Stomach (tissue), 4 donors: ENCODE measurements at regions not wholly inside any gene's neighbourhood (a gene's known extent, or its start where the extent isn't known, plus 50 kb on each side); places are given as distances from the start of the nearest gene placed in this dataset.

ENCODE experiments used
- CTCF ChIP-seq, 7 experiments: fragments of 450-650 bp in 4 of 7; fragments of 200-600 bp in 3 of 7; sonication (generic) in 3 of 7; IDR thresholded peaks; one replicate each; pipeline ENCODE4 v1.5.1; 2016 to 2019; ENCODE audit warnings: antibody characterized with exemption in 7 of 7, control low read depth in 2 of 7, mild to moderate bottlenecking in 1 of 7
- EP300 ChIP-seq: sonication (generic); formaldehyde crosslinking; IDR thresholded peaks from one replicate; pipeline ENCODE4 v1.6.1; 2017; ENCODE audit warnings: antibody characterized with exemption
- POLR2A ChIP-seq, 4 donors: fragments of 450-650 bp; IDR thresholded peaks; one replicate each; pipeline ENCODE4 v1.6.1; 2016; ENCODE audit warnings: antibody characterized with exemption in 4 of 4, control low read depth in 2 of 4, mild to moderate bottlenecking in 1 of 4, moderate library complexity in 1 of 4

DNA sequence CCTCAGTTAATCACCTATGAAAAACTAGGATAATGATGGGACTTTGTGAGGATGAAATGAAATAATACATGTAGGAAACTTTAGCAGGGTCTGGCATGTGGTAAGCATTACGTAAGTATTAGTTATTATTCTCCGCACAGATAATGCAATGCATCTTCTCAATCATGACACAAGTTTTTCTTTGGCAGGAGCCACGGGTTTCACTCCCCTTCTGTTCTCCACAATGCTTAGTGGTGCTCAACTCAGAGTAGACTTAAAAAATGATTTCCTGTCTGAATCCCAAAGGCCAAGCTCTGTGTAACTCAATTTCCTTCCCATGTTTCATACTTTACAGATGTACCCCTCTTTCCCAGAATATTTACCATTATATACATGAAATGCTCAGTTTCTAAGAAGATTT is 82.9 kb downstream of the CCDC34 start:
- no peak for TF ChIP-seq EP300
- no peak for TF ChIP-seq POLR2A (IDR thresholded peaks at IDR 0.05)
- no peak for TF ChIP-seq CTCF (IDR thresholded peaks at IDR 0.05)
